ENCODE measurements at regions not wholly inside any gene's neighbourhood (a gene's known extent, or its start where the extent isn't known, plus 50 kb on each side); places are given as distances from the start of the nearest gene placed in this dataset.

DNA sequence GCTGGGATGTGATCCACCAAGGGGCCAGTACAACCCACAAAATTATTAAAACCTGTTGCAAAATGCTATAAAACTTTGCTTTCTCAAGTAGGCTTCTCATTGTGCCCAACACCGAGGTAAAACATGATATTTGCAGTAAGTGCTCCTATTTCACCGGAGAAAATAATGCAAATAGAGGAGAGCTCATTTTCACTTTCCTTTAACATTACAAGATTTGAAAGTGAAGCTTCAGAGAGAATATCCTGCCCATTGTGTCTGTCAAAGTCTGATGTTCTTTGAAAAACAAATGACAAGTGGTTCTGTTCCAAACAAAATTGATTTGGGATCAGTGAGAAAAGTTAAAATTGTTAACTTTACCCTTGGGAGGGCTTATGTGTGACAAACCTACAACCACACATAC, 287.1 kb downstream of the KCNN2 start:
- DNase-seq = no peak

DNA sequence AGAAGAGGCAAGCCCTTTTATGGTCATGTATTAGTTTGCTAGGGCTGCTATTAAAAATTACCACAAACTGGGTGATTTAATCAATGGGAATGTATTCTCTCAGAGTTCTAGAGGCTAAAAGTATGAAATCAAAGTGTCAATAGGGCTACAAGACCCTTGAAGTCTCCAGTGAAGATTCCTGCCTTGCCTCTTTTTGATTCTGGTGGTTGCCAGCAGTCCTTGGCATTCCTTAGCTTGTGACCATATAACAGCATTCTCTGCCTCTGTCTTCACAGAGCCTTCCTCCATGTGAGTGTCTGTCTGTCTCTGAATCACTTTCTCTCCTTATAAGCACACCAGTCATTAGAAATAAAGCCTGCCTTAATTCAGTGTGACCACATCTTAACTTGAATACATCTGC, 282.7 kb downstream of the KCNN2 start:
- DNase-seq = no peak

DNA sequence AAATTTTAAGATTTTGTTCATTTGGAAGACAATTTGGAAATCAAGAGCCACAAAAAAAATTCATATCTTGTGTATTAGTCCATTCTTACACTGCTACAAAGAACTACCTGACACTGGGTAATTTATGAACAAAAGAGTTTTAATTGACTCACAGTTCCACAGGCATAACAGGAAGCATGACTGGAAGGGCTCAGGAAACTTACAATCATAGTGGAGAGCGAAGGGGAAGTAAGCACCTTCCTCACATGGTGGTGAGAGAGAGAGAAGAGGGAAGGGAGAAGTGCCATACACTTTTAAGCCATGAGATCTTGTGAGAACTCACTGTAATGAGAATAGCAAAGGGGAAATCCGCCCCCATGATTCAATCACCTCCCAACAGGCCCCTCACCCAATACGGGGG, 274.4 kb downstream of the KCNN2 start:
- no peak for DNase-seq

DNA sequence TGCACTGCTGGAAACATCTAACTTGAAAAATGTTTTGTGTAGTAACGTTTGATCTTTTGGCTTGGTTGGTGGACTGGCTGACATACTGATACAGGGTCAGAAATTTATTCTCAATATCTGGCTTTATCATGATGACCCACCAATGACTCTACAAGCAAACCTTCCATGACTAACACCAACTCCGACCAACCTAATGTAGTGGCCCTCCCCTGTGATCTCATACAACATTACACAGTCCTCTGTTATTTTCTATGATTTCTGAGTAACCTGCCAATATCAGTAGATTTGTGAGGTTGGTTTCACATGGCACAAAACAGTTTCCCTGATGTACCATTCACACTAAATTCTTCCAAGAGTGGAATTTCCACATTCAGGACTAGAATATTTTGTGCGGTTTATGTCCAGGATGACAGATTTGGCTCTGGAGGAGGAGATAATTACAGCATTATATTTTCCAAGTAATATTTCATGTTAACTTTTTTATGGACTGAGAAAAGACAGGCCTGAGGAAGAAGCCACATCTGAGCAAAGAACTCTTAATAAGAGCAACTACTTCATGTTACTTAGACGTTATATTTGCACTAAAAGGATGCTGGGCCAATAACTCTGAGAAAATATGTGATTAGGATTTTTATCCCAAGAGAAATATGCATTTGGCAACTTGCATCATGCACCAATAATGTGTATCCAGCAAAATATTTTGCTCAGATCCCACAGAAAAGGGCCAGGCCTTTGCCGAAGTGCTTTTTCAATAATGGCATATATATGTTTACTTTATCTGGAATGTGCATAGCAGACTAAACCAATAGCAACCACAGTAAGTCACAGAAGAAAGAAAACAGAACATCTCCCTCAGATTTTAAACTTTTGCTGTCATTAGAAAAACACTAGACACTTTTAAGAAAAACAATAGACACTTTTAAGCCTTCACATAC, 273.4 kb downstream of the KCNN2 start:
- no peak for DNase-seq

DNA sequence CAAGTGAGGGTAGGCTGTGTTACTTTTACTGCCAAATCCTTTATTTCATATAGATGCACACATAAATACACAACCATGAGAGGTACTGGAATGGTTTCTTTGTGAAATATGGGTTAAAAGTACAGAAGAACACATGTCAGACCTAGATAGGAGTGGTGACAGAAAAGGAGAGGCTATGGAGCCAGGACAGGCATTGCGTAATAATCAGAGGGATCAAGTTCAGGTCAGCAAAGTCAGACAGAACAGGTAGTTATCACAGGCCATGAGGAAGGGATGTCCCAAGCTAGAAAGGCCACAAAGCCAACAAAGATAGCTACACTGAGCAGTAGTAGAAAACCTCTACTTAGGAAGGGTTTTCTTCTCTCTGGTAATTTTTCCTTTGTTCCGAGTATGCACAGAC, 272.6 kb downstream of the KCNN2 start:
- no peak for DNase-seq

- DNase-seq = no peak
These were observed 250.5 kb downstream of the KCNN2 start for GRCh38 chr5:114612406-114612805.

DNA sequence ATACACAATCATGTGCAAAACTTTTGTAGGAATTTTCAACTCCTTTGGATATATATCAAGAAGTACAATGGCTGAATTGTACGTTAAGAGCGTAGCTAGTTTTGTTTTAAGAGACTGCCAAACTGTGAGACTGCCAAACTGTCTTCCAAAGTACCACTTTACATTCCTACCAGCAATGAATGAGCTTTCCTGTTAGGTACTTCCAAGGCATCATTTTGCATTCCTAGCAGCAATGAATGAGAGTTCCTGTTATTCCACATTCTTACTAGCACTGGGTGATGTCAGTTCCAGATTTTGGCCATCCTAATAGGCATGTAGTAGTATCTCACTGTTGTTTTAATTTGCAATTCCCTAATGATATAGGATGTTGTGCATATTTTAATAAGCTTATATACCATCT, 219.3 kb downstream of the KCNN2 start:
- DNase-seq = no peak

- no peak for DNase-seq
These were observed 204.0 kb downstream of the KCNN2 start for GRCh38 chr5:114565871-114566270.

- no peak for DNase-seq
These were observed 203.3 kb downstream of the KCNN2 start for GRCh38 chr5:114565139-114565538.

DNA sequence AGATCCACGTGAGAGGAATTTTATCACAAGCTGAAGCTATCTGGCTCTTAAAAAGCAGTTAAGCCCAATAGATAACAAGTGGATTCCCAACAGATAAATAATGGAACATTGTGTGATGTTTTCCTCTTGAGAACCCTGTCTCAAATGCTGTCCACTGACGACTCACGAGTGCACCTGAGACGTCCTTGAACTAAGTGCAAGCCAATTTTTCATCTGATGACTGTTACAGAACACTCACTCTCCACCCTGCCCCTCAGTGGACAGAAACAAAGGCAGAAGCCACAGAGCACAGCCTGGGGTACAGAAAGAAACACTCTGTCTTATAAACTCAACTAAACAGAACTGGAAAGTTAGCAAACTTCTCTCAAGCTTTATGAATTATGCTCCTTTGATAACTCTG, 199.5 kb downstream of the KCNN2 start:
- DNase-seq = no peak
